ENCODE measurements at regions not wholly inside any gene's neighbourhood (a gene's known extent, or its start where the extent isn't known, plus 50 kb on each side); places are given as distances from the start of the nearest gene placed in this dataset.
"Not testable (repeated sequence)": the region's sequence is repeated elsewhere in the genome, so short reads cannot be mapped to it uniquely, and the experiment has no call there.

DNA sequence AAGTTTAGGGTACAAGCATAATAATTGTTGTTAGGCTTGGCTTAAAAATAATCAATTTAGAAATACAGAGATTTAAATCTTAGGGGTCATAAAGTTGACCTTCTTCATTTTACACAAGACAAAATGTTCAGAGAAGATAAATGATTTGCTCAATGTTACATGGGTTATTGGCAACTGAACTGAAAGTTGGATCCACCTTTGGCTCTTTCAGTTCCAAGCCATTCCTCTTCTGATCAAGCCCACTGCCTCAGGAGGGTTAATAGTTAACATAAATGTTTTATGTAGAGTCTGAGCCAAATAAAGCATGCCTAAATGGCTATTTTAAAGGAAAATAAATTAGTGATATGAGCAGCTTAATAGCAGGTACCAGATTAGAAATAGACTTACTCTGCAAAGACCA lies 79.1 kb upstream of the RHOBTB1 start:
- TF ChIP-seq, protein P1, sequence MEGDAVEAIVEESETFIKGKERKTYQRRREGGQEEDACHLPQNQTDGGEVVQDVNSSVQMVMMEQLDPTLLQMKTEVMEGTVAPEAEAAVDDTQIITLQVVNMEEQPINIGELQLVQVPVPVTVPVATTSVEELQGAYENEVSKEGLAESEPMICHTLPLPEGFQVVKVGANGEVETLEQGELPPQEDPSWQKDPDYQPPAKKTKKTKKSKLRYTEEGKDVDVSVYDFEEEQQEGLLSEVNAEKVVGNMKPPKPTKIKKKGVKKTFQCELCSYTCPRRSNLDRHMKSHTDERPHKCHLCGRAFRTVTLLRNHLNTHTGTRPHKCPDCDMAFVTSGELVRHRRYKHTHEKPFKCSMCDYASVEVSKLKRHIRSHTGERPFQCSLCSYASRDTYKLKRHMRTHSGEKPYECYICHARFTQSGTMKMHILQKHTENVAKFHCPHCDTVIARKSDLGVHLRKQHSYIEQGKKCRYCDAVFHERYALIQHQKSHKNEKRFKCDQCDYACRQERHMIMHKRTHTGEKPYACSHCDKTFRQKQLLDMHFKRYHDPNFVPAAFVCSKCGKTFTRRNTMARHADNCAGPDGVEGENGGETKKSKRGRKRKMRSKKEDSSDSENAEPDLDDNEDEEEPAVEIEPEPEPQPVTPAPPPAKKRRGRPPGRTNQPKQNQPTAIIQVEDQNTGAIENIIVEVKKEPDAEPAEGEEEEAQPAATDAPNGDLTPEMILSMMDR (conservative IDR thresholded peaks at IDR 0.05): no peak
- TF ChIP-seq ZFX (IDR thresholded peaks at IDR 0.05): no peak
- no peak overlapping the region for H3K27ac ChIP-seq

DNA sequence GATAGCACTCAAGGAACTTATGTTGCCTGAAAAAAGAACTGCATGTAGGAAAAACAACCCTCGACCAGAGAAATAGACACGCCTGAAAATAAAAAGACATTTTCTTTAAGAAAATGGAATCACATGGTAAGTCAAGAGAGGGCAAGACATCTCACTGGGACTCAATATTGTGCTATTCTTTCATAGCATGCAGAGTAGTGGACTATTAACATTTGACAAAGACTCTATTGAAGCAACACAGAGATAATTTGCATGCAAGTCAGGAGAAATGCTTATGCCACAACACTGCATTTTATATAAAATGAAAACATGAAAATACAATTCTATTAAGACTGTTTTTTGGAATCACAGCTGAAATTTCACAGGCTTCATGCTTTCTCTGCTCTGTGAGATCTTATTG lies 77.9 kb upstream of the RHOBTB1 start:
- H3K27ac ChIP-seq: no peak overlapping the region
- TF ChIP-seq, protein P1 (conservative IDR thresholded peaks at IDR 0.05): no peak

DNA sequence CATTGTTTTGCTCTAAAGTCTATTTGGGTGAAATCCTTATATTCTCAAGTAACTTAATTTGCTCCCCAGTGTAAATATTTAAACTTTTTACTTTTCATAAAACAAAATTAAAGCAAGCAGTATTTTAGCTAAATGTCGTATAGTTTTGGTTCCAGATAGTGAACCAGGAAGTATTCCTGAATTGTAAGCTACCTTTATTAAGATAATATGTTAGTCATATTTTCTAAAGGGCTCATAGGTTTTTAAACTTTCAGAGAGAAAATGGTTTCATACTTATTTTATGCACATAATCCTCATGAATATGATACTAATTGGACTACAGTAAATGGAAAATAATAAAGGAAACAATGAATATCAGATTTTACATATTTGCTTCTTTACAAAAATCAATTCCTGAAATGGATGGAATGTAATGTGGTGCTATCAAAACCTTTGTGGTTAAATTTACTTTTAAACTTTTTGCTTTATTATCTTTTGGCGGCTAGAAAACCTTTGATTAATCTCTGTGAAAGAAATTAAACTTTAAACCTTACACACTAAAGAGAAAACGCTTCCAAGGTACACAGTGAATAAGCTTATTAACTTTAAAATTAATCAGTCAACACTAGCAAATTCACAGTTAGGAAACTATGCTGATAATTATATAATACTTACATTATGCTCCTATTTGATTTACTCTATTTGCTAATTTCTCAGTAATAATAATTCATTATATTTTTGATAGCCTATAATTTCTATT lies 76.6 kb upstream of the RHOBTB1 start:
- H3K27ac ChIP-seq: no peak overlapping the region
- TF ChIP-seq, protein P1 (conservative IDR thresholded peaks at IDR 0.05): no peak
- no peak for TF ChIP-seq ZFX (IDR thresholded peaks at IDR 0.05)

DNA sequence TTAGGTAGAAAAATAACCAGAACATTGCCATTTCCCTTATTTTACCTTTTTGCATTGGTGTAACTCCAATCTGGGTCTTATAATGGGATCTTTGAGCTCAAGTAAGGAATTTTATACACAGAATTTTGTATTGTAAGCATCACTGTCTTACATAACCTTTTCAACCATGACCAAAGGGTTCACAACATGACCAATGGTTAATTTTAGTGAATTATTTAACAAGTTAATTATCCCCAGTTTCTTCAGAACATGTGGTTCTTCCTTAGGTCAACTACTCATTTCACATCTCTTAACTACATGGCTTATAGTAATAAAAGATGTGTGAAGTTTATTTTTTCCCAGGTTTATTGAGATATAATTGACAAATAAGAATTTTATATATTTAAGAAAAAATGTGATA lies 74.2 kb upstream of the RHOBTB1 start:
- TF ChIP-seq, protein P1 (conservative IDR thresholded peaks at IDR 0.05): no peak
- TF ChIP-seq ZFX (IDR thresholded peaks at IDR 0.05): no peak
- no peak overlapping the region for H3K27ac ChIP-seq

DNA sequence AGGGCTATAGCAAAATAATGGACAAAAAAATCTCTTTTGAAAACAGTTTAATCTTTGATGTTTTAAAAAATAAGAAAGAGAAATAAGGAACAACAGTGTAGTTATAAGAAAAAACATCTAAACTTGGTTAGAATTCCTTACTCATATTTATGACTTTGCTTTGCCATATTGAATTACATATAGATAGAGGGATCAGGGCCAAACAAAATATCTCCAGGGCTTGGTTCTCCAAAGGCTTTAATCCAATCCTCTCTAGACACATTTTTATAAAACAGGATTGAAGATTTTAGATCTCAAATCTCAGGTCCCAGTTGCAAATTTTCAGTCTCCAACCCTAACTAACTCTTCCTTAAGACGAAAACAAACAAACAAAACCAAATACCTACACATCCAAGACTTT lies 72.6 kb upstream of the RHOBTB1 start:
- TF ChIP-seq, protein P1 (conservative IDR thresholded peaks at IDR 0.05): no peak
- no peak for TF ChIP-seq ZFX (IDR thresholded peaks at IDR 0.05)
- no peak overlapping the region for H3K27ac ChIP-seq

DNA sequence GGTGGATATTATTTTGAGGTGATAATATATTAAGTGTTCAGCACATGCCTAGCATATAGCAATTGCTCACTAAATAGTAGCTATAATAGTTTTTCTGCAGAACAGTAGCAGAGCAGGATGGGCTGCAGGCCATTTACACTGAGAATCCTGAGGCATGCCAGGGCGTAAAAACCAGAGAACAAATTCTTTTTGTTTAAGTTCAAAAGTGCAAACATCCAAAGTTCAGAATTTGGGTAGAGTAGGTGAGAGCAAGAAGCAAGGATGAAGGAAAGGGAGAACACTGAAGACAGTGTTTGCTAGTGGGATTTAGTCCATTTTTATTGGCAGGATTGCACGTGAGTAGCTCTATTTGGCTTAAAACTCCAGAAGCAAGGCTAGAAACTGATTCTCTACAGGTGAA lies 72.0 kb upstream of the RHOBTB1 start:
- no peak for TF ChIP-seq ZFX (IDR thresholded peaks at IDR 0.05)
- TF ChIP-seq, protein P1 (conservative IDR thresholded peaks at IDR 0.05): no peak

DNA sequence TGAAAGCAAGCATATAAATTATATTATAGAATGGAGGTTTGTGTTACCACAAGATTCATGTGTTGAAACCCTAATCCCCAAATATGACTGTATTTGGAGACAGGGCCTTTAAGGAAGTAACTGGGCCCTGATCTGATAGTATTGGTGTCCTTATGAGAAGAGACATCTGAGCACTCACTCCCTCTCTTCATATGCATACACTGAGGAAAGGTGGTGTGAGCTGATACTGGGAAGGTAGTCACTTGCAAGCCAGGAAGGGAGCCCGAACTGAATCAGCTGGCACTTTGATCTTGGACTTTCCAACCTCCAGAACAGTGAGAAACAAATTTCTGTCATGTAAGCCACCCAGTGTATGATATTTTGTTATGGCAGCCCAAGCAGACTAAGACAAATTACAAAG lies 66.9 kb upstream of the RHOBTB1 start:
- H3K27ac ChIP-seq: no peak overlapping the region
- no peak for TF ChIP-seq ZFX (IDR thresholded peaks at IDR 0.05)
- TF ChIP-seq, protein P1 (conservative IDR thresholded peaks at IDR 0.05): no peak

More for the DNA sequence above, 72.0 kb upstream of the RHOBTB1 start:
- H3K27ac ChIP-seq: no peak overlapping the region

DNA sequence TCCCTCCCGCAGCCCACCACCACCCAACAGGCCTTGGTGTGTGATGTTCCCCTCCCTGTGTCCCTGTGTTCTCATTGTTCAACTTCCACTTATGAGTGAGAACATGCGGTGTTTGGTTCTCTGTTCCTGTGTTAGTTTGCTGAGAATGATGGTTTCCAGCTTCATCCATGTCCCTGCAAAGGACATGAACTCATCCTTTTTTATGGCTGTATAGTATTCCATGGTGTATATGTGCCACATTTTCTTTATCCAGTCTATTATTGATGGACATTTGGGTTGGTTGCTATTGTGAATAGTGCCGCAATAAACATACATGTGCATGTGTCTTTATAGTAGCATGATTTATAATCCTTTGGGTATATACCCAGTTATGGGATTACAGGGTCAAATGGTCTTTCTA lies 59.1 kb upstream of the RHOBTB1 start:
- H3K27ac ChIP-seq: not testable (repeated sequence)
